HEK293 (cell line): ENCODE measurements at regions not wholly inside any gene's neighbourhood (a gene's known extent, or its start where the extent isn't known, plus 50 kb on each side); places are given as distances from the start of the nearest gene placed in this dataset.
A peak's percentile ranks its signal among the peaks of the same experiment; 100 is the strongest.

Experiments used
- CTCF ChIA-PET: fragments of 350-600 bp; formaldehyde crosslinking; extraction: SDS; loops from one replicate; lab custom pipeline; 2021; ENCODE audit warnings: antibody characterized with exemption; lab: Yijun Ruan, JAX
- POLR2A ChIA-PET: fragments of 300-600 bp; formaldehyde crosslinking; extraction: SDS; loops from one replicate; lab custom pipeline; 2020; ENCODE audit warnings: antibody characterized with exemption, inconsistent platforms; lab: Yijun Ruan, JAX
- H3K27ac ChIP-seq: fragments of 200-500 bp; sonication (Bioruptor generic); 2 replicates; pipeline ENCODE4 v1.5.1; 2014; ENCODE audit warnings: low read depth, low read length, control low read depth, inconsistent platforms; ENCODE audit errors: extremely low read depth
- H3K36me3 ChIP-seq, 2 experiments: fragments of 200-500 bp in 1 of 2; sonication (Bioruptor generic) in 1 of 2; 1 replicate in 1 of 2; 2 replicates in 1 of 2; pipeline ENCODE4 v1.5.1; 2014 to 2017; ENCODE audit warnings: inconsistent platforms in 2 of 2, low read length in 2 of 2; ENCODE audit not compliant: control insufficient read depth in 2 of 2, insufficient read depth in 1 of 2
- H3K4me1 ChIP-seq: fragments of 200-500 bp; sonication (Bioruptor generic); 2 replicates; pipeline ENCODE4 v1.5.1; 2014; ENCODE audit warnings: mild to moderate bottlenecking, low read length, inconsistent platforms; ENCODE audit not compliant: control insufficient read depth, insufficient read depth
- H3K4me3 ChIP-seq: 2 replicates; pipeline ENCODE4 v1.5.1; 2011; ENCODE audit warnings: low read depth, mild to moderate bottlenecking, control low read depth, low read length, moderate library complexity
- H3K9me3 ChIP-seq: fragments of 200-500 bp; sonication (Bioruptor generic); 2 replicates; pipeline ENCODE4 v1.5.1; 2014; ENCODE audit warnings: low read depth, low read length, inconsistent platforms; ENCODE audit not compliant: control insufficient read depth, insufficient read depth
- KLF7 ChIP-seq: fragments of 450-650 bp; formaldehyde crosslinking; IDR thresholded peaks from 2 replicates; pipeline ENCODE4 v1.5.1; 2016; ENCODE audit warnings: missing biosample characterization, missing genetic modification characterization, borderline replicate concordance
- MEIS1 ChIP-seq: sonication (generic); formaldehyde crosslinking; IDR thresholded peaks from 2 replicates; pipeline ENCODE4 v1.8.1; 2022; ENCODE audit warnings: missing genetic modification reagents, mild to moderate bottlenecking, borderline replicate concordance
- SP7 ChIP-seq: fragments of 450-650 bp; formaldehyde crosslinking; IDR thresholded peaks from 2 replicates; pipeline ENCODE4 v1.5.1; 2016; ENCODE audit warnings: missing biosample characterization, missing genetic modification characterization
- TCF7L2 ChIP-seq: IDR thresholded peaks from 2 replicates; pipeline ENCODE4 v1.6.1; 2011; ENCODE audit warnings: low read depth, mild to moderate bottlenecking, inconsistent platforms, low read length, moderate library complexity, borderline replicate concordance
- ZFP37 ChIP-seq: fragments of 450-650 bp; formaldehyde crosslinking; IDR thresholded peaks from 2 replicates; pipeline ENCODE4 v1.5.1; 2016; ENCODE audit warnings: missing biosample characterization, missing genetic modification characterization
- ZNF121 ChIP-seq: fragments of 450-650 bp; formaldehyde crosslinking; IDR thresholded peaks from 2 replicates; pipeline ENCODE4 v1.5.1; 2016; ENCODE audit warnings: missing biosample characterization, missing genetic modification characterization
- ZNF223 ChIP-seq: fragments of 450-650 bp; formaldehyde crosslinking; IDR thresholded peaks from 2 replicates; pipeline ENCODE4 v1.5.1; 2016; ENCODE audit warnings: missing biosample characterization, missing genetic modification characterization
- ZNF529 ChIP-seq: fragments of 450-650 bp; formaldehyde crosslinking; IDR thresholded peaks from 2 replicates; pipeline ENCODE4 v1.5.1; 2017; ENCODE audit warnings: missing genetic modification characterization, missing biosample characterization; ENCODE audit not compliant: insufficient replicate concordance
- ZNF561 ChIP-seq: fragments of 450-650 bp; IDR thresholded peaks from 2 replicates; pipeline ENCODE4 v1.5.1; 2018; ENCODE audit warnings: missing biosample characterization, missing genetic modification characterization, borderline replicate concordance
- ZNF571 ChIP-seq: fragments of 450-650 bp; formaldehyde crosslinking; IDR thresholded peaks from 2 replicates; pipeline ENCODE4 v1.5.0; 2017; ENCODE audit warnings: missing biosample characterization, missing genetic modification characterization
- ZNF670 ChIP-seq: fragments of 450-650 bp; formaldehyde crosslinking; IDR thresholded peaks from 2 replicates; pipeline ENCODE4 v1.5.1; 2016; ENCODE audit warnings: missing biosample characterization, missing genetic modification characterization, low read depth
- TF ChIP-seq, protein P1 (sequence below): fragments of 450-650 bp; formaldehyde crosslinking; IDR thresholded peaks from 2 replicates; pipeline ENCODE4 v1.5.1; 2016; ENCODE audit warnings: missing biosample characterization, missing genetic modification characterization
- TF ChIP-seq, protein P2 (sequence below): fragments of 450-650 bp; formaldehyde crosslinking; IDR thresholded peaks from 2 replicates; pipeline ENCODE4 v1.5.1; 2016; ENCODE audit warnings: missing biosample characterization, missing genetic modification characterization
- TF ChIP-seq, protein P3 (sequence below): fragments of 450-650 bp; formaldehyde crosslinking; IDR thresholded peaks from 2 replicates; pipeline ENCODE4 v1.5.1; 2016; ENCODE audit warnings: missing biosample characterization, missing genetic modification characterization, borderline replicate concordance

DNA sequence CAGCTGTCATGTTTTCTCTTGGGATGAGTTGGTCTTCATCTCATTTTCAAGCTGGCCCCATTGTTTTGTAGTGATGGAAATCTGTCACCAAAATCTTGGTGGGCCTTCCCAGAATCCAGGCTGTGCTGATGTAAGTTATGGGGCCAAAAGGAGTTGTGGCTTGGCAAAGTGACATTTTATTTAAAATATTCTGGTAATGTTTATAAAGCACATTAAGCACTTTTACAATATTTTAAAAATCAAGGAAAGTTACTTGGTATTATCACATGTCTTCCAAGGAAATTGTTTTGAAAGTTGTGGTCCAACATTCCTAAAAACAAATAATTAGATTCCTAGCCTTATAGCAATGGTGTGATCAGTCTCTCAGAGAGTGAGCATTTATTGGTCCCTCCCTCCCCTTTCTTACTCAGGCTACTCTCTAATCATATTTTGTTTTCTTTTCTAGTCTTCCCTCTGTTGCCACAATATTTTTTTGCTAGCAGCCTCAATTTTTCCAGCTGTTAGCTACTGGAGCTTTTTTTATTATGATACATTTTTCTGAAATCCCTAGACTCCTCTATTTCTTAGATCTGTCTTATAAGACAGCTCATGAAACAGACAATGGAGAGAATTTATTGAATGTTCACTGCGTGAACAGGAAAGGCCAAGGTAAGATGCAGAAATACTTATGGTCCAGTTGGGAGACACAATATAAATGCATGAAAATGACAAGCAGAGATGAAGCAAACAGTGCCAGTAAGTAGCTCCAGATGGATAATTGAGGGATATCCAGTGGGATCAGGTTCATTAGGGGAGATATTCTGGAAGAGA lies 408.1 kb upstream of the ZNF608 start:
- ChIA-PET CTCF (interaction anchor here (0.7 kb wide), 1 partner anchor 70 kb away, joined by 4 read pairs; no protein-coding TSS in a partner anchor), POLR2A (no interaction called here)
- no peaks in the 10 kb centered on the region for H3K36me3 ChIP-seq
- H3K4me3 ChIP-seq = no peak overlapping the region
- H3K4me1 ChIP-seq = no peaks in the 10 kb centered on the region
- H3K9me3 ChIP-seq = no peaks in the 10 kb centered on the region
- no peak overlapping the region for H3K27ac ChIP-seq
- no peak for TF ChIP-seq ZNF561 (tag by site-specific recombination)
- TF ChIP-seq, protein P1, sequence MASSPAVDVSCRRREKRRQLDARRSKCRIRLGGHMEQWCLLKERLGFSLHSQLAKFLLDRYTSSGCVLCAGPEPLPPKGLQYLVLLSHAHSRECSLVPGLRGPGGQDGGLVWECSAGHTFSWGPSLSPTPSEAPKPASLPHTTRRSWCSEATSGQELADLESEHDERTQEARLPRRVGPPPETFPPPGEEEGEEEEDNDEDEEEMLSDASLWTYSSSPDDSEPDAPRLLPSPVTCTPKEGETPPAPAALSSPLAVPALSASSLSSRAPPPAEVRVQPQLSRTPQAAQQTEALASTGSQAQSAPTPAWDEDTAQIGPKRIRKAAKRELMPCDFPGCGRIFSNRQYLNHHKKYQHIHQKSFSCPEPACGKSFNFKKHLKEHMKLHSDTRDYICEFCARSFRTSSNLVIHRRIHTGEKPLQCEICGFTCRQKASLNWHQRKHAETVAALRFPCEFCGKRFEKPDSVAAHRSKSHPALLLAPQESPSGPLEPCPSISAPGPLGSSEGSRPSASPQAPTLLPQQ (tag by site-specific recombination) = no peak
- no peak for TF ChIP-seq SP7 (tag by site-specific recombination)
- TF ChIP-seq ZNF571 (tag by site-specific recombination) = no peak

DNA sequence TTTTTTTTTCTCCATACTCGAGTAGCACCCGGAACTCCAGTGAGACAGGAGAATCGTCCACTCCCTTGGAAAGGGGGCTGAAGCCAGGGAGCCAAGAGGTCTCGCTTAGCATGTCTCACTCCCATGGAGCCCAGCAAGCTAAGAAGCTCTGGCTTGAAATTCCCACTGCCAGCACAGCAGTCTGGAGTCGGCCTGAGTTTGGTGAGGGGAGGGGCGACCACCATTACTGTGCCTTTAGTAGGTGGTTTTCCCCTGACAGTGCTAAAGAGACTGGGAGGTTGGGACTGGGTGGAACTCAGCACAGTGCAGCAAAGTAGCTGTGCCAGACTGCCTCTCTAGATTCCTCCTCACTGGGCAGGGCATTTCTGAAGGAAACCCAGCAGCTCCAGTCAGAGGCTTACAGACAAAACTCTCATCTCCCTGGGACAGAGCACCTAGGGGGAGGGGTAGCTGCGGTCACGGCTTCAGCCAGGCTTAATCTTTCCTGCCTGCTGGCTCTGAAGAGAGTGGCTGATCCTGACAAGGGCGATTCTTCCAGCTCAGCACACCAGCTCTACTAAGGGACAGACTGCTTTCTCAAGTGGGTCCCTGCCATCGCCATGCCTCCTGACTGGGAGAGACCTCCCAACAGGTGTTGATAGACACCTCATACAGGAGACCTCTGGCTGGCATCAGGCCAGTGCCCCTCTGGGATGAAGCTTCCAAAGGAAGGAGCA lies 414.5 kb upstream of the ZNF608 start:
- ChIA-PET CTCF (interaction anchor here (0.9 kb wide), 1 partner anchor 78 kb away, joined by 3 read pairs; no protein-coding TSS in a partner anchor), POLR2A (no interaction called here)
- TF ChIP-seq, protein P2, sequence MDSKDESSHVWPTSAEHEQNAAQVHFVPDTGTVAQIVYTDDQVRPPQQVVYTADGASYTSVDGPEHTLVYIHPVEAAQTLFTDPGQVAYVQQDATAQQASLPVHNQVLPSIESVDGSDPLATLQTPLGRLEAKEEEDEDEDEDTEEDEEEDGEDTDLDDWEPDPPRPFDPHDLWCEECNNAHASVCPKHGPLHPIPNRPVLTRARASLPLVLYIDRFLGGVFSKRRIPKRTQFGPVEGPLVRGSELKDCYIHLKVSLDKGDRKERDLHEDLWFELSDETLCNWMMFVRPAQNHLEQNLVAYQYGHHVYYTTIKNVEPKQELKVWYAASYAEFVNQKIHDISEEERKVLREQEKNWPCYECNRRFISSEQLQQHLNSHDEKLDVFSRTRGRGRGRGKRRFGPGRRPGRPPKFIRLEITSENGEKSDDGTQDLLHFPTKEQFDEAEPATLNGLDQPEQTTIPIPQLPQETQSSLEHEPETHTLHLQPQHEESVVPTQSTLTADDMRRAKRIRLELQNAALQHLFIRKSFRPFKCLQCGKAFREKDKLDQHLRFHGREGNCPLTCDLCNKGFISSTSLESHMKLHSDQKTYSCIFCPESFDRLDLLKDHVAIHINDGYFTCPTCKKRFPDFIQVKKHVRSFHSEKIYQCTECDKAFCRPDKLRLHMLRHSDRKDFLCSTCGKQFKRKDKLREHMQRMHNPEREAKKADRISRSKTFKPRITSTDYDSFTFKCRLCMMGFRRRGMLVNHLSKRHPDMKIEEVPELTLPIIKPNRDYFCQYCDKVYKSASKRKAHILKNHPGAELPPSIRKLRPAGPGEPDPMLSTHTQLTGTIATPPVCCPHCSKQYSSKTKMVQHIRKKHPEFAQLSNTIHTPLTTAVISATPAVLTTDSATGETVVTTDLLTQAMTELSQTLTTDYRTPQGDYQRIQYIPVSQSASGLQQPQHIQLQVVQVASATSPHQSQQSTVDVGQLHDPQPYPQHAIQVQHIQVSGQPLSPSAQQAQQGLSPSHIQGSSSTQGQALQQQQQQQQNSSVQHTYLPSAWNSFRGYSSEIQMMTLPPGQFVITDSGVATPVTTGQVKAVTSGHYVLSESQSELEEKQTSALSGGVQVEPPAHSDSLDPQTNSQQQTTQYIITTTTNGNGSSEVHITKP (tag by site-specific recombination) = peak; percentile 30; the same call in 1 of the 2 replicates
- TF ChIP-seq ZFP37 (tag by site-specific recombination) = 0 out of 2 replicates have a peak, but pooled peaks have one; percentile 51
- TF ChIP-seq MEIS1 (CRISPR knock-in tag) = no peak
- no peaks in the 10 kb centered on the region for H3K9me3 ChIP-seq
- no peak overlapping the region for H3K27ac ChIP-seq
- H3K4me3 ChIP-seq = no peak overlapping the region
- H3K4me1 ChIP-seq = no peaks in the 10 kb centered on the region
- no peaks in the 10 kb centered on the region for H3K36me3 ChIP-seq

DNA sequence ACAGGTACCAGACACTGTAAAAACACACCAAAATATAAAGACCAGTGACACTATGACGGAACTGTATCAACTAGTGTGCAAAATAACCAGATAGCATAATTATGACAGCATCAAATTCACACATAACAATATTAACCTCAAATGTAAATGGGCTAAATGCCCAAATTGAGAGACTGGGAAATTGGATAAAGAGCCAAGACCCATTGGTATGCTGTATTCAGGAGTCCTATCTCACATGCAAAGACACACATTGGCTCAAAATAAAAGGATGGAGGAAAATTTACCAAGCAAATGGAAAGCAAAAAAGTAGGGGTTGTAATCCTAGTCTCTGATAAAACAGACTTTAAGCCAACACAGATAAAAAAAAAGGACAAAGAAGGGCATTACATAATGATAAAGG lies 416.3 kb upstream of the ZNF608 start:
- H3K27ac ChIP-seq = no peak overlapping the region
- no peaks in the 10 kb centered on the region for H3K9me3 ChIP-seq
- ChIA-PET POLR2A (no interaction called here), CTCF (no interaction called here)
- peak; percentile 91 for TF ChIP-seq ZNF529
- no peak for TF ChIP-seq ZNF121 (tag by site-specific recombination)
- H3K36me3 ChIP-seq = no peaks in the 10 kb centered on the region
- no peaks in the 10 kb centered on the region for H3K4me1 ChIP-seq
- no peak overlapping the region for H3K4me3 ChIP-seq

DNA sequence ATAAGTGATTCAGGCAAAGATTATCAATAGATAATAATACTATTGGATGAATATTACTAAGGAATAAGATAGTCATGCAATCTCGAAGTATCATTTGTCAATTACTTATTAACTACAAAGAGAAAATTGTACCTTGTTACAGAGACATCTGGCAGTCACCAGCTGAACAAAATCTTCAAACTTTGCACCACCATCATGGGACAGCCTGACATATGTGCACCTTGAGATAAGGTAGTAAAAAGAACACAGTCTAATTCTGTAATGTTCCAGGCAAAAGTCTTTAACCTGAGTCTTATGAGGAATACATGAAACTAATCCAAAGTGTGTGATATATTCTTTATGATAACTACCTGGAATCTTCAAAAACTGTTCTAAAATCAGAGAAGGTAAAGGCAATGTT lies 423.0 kb upstream of the ZNF608 start:
- Histone ChIP-seq H3K4me3 (no peak overlapping the region), H3K36me3 (no peaks in the 10 kb centered on the region), H3K27ac (no peak overlapping the region), H3K9me3 (no peaks in the 10 kb centered on the region), H3K4me1 (0 out of 2 replicates have a peak, but pooled peaks cover 4% of the 10 kb centered on the region)
- POLR2A ChIA-PET = no interaction called here
- CTCF ChIA-PET = no interaction called here
- TF ChIP-seq ZNF670 = no peak
- TF ChIP-seq TCF7L2 = no peak
- TF ChIP-seq ZNF223 (tag by site-specific recombination) = no peak
- TF ChIP-seq, protein P3, sequence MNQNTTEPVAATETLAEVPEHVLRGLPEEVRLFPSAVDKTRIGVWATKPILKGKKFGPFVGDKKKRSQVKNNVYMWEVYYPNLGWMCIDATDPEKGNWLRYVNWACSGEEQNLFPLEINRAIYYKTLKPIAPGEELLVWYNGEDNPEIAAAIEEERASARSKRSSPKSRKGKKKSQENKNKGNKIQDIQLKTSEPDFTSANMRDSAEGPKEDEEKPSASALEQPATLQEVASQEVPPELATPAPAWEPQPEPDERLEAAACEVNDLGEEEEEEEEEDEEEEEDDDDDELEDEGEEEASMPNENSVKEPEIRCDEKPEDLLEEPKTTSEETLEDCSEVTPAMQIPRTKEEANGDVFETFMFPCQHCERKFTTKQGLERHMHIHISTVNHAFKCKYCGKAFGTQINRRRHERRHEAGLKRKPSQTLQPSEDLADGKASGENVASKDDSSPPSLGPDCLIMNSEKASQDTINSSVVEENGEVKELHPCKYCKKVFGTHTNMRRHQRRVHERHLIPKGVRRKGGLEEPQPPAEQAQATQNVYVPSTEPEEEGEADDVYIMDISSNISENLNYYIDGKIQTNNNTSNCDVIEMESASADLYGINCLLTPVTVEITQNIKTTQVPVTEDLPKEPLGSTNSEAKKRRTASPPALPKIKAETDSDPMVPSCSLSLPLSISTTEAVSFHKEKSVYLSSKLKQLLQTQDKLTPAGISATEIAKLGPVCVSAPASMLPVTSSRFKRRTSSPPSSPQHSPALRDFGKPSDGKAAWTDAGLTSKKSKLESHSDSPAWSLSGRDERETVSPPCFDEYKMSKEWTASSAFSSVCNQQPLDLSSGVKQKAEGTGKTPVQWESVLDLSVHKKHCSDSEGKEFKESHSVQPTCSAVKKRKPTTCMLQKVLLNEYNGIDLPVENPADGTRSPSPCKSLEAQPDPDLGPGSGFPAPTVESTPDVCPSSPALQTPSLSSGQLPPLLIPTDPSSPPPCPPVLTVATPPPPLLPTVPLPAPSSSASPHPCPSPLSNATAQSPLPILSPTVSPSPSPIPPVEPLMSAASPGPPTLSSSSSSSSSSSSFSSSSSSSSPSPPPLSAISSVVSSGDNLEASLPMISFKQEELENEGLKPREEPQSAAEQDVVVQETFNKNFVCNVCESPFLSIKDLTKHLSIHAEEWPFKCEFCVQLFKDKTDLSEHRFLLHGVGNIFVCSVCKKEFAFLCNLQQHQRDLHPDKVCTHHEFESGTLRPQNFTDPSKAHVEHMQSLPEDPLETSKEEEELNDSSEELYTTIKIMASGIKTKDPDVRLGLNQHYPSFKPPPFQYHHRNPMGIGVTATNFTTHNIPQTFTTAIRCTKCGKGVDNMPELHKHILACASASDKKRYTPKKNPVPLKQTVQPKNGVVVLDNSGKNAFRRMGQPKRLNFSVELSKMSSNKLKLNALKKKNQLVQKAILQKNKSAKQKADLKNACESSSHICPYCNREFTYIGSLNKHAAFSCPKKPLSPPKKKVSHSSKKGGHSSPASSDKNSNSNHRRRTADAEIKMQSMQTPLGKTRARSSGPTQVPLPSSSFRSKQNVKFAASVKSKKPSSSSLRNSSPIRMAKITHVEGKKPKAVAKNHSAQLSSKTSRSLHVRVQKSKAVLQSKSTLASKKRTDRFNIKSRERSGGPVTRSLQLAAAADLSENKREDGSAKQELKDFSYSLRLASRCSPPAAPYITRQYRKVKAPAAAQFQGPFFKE (tag by site-specific recombination) = no peak
- no peak for TF ChIP-seq KLF7 (tag by site-specific recombination)
